PC-3 (cell line): ENCODE measurements at regions not wholly inside any gene's neighbourhood (a gene's known extent, or its start where the extent isn't known, plus 50 kb on each side); places are given as distances from the start of the nearest gene placed in this dataset.

Source experiments
- EZH2 ChIP-seq: fragments of 300-600 bp; sonication (generic); IDR thresholded peaks from one replicate; pipeline ENCODE4 v1.6.1; 2017; ENCODE audit warnings: antibody characterized with exemption, mild to moderate bottlenecking, low read length; ENCODE audit not compliant: unreplicated experiment
- EZH2phosphoT487 ChIP-seq: fragments of 300-600 bp; sonication (generic); IDR thresholded peaks from 2 replicates; pipeline ENCODE4 v1.6.1; 2018; ENCODE audit warnings: mild to moderate bottlenecking, antibody characterized with exemption, low read length, borderline replicate concordance
- TF ChIP-seq, protein P1 (sequence below): fragments of 300-600 bp; sonication (generic); conservative IDR thresholded peaks from 2 replicates; pipeline ENCODE4 v1.5.1; 2017; ENCODE audit warnings: antibody characterized with exemption, low read depth, mild to moderate bottlenecking, low read length

DNA sequence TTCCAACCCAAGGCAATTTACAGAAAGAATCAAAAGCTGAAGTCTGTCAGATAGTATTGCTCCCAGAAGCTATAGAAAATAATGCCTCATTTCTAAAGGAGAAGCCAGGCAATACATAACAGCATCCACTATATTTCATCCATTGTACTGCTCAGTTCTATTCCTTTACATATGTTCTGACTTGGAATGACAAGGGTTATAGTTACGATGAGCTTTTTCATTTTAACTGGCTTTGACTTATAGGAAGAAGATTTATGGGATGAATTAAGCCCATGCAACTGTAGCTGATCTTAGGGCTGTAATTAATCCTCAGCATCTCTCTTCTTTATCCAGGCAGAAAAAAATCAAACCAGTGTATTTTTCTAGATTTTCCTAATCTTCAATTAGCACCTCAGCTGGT, 676.3 kb upstream of the CCDC54 start:
- TF ChIP-seq, protein P1, sequence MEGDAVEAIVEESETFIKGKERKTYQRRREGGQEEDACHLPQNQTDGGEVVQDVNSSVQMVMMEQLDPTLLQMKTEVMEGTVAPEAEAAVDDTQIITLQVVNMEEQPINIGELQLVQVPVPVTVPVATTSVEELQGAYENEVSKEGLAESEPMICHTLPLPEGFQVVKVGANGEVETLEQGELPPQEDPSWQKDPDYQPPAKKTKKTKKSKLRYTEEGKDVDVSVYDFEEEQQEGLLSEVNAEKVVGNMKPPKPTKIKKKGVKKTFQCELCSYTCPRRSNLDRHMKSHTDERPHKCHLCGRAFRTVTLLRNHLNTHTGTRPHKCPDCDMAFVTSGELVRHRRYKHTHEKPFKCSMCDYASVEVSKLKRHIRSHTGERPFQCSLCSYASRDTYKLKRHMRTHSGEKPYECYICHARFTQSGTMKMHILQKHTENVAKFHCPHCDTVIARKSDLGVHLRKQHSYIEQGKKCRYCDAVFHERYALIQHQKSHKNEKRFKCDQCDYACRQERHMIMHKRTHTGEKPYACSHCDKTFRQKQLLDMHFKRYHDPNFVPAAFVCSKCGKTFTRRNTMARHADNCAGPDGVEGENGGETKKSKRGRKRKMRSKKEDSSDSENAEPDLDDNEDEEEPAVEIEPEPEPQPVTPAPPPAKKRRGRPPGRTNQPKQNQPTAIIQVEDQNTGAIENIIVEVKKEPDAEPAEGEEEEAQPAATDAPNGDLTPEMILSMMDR = no peak
- no peak for TF ChIP-seq EZH2
- TF ChIP-seq EZH2phosphoT487 = no peak
